Transverse colon (tissue), 4 donors: ENCODE measurements at regions not wholly inside any gene's neighbourhood (a gene's known extent, or its start where the extent isn't known, plus 50 kb on each side); places are given as distances from the start of the nearest gene placed in this dataset.

Experiments used
- DNase-seq: peaks from one replicate; pipeline ENCODE4 v3.0.0-alpha.2; 2019
- H3K27ac ChIP-seq, 4 donors: fragments of 200-600 bp; sonication (generic); 2 replicates each; pipeline ENCODE4 v1.5.1; 2016 to 2018; ENCODE audit warnings: inconsistent platforms in 4 of 4
- H3K27me3 ChIP-seq: fragments of 200-600 bp; sonication (generic); 2 replicates; pipeline ENCODE4 v1.5.1; 2017; ENCODE audit warnings: inconsistent platforms
- H3K36me3 ChIP-seq, 4 donors: fragments of 200-600 bp; sonication (generic); 2 replicates each; pipeline ENCODE4 v1.5.1; 2017 to 2019; ENCODE audit warnings: inconsistent platforms in 4 of 4
- H3K4me1 ChIP-seq, 4 donors: fragments of 200-600 bp; sonication (generic); 2 replicates each; pipeline ENCODE4 v1.5.1; 2017 to 2020; ENCODE audit warnings: inconsistent platforms in 4 of 4
- H3K4me3 ChIP-seq, 4 donors: fragments of 200-600 bp; sonication (generic); 1 replicate in 1 of 4; 2 replicates in 3 of 4; pipeline versions ENCODE4 v1.5.1 to v1.6.1; 2017 to 2019; ENCODE audit warnings: inconsistent platforms in 4 of 4
- H3K9me3 ChIP-seq, 2 donors: fragments of 200-600 bp; sonication (generic); 2 replicates each; pipeline ENCODE4 v1.5.1; 2017 to 2019; ENCODE audit warnings: inconsistent platforms in 2 of 2
- EP300 ChIP-seq: sonication (generic); formaldehyde crosslinking; IDR thresholded peaks from one replicate; pipeline ENCODE4 v1.6.1; 2017; ENCODE audit warnings: antibody characterized with exemption, low read depth
- POLR2A ChIP-seq: fragments of 450-650 bp; IDR thresholded peaks from one replicate; pipeline ENCODE4 v1.6.1; 2016; ENCODE audit warnings: antibody characterized with exemption, mild to moderate bottlenecking, moderate library complexity
- POLR2AphosphoS5 ChIP-seq, 3 donors: sonication (generic); formaldehyde crosslinking; IDR thresholded peaks; one replicate each; pipeline ENCODE4 v1.6.1; 2016; ENCODE audit warnings: antibody characterized with exemption in 3 of 3
- WGBS, 2 donors: methylation state at CpG; one replicate each; pipeline ENCODE4 v1.1.5; 2018; ENCODE audit warnings: low coverage in 1 of 2; 5-methylcytosine and 5-hydroxymethylcytosine counted together
- in situ Hi-C, 4 donors: fragments of 200-750 bp; cut with MboI; loops; one replicate each; pipeline versions ENCODE4 v1.15.0 to v1.15.1; 2017; ENCODE audit warnings: low sequenced_read_pairs in 3 of 4, low pct_ligation_motif_present in 1 of 4, low pct_unique_long_range_greater_than_20kb in 1 of 4
- intact Hi-C: fragments of 100-400 bp; cut with DNase I; formaldehyde crosslinking; loops from one replicate; pipeline ENCODE4 v1.15.1; 2023; ENCODE audit warnings: low total_unique reads
- TF ChIP-seq, protein P1 (sequence below), 5 experiments: fragments of 200-600 bp in 3 of 5; fragments of 450-650 bp in 2 of 5; sonication (generic) in 3 of 5; IDR thresholded peaks; 1 replicate in 2 of 5; 2 replicates in 3 of 5; pipeline ENCODE4 v1.5.1; 2016 to 2017; ENCODE audit warnings: antibody characterized with exemption in 5 of 5, inconsistent platforms in 3 of 5, mild to moderate bottlenecking in 2 of 5, moderate library complexity in 1 of 5

DNA sequence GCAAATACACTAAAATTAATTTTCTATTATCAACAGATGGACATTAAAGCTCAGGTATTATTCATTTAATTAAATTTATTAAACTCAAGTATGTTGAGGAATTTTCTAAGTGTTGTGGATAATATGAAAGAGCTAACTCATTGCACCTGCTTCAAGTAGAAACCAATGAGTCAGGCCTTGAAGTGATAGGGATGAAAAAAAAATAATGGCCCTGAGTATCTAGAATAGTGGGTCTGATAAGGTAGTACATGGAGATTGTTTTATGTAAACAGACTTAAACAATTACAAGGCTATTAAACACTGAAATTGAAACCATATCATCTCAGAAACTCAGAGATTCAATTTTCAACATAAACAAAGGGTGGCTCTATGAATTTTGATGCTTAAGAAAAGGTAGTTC, 857.1 kb upstream of the GBE1 start:
- intact Hi-C loops (no loop called here), in situ Hi-C loops (no loop called here)
- no peaks in the 10 kb centered on the region for H3K4me1 ChIP-seq
- no peaks in the 10 kb centered on the region for H3K9me3 ChIP-seq
- no peak overlapping the region for H3K27ac ChIP-seq
- DNase-seq = no peak
- no peak overlapping the region for H3K4me3 ChIP-seq
- no peaks in the 10 kb centered on the region for H3K36me3 ChIP-seq
- no peaks in the 10 kb centered on the region for H3K27me3 ChIP-seq
- TF ChIP-seq POLR2AphosphoS5 (IDR thresholded peaks at IDR 0.05) = no peak
- TF ChIP-seq, protein P1, sequence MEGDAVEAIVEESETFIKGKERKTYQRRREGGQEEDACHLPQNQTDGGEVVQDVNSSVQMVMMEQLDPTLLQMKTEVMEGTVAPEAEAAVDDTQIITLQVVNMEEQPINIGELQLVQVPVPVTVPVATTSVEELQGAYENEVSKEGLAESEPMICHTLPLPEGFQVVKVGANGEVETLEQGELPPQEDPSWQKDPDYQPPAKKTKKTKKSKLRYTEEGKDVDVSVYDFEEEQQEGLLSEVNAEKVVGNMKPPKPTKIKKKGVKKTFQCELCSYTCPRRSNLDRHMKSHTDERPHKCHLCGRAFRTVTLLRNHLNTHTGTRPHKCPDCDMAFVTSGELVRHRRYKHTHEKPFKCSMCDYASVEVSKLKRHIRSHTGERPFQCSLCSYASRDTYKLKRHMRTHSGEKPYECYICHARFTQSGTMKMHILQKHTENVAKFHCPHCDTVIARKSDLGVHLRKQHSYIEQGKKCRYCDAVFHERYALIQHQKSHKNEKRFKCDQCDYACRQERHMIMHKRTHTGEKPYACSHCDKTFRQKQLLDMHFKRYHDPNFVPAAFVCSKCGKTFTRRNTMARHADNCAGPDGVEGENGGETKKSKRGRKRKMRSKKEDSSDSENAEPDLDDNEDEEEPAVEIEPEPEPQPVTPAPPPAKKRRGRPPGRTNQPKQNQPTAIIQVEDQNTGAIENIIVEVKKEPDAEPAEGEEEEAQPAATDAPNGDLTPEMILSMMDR (IDR thresholded peaks at IDR 0.05) = no peak
- no peak for TF ChIP-seq EP300
- TF ChIP-seq POLR2A = no peak

- H3K4me1 ChIP-seq = no peaks in the 10 kb centered on the region
- TF ChIP-seq POLR2AphosphoS5 (IDR thresholded peaks at IDR 0.05) = no peak
- intact Hi-C loops = no loop called here
- no peaks in the 10 kb centered on the region for H3K36me3 ChIP-seq
- peaks cover 0 to 4% of the 10 kb centered on the region in 2 donors for H3K9me3 ChIP-seq
- 22 to 28% methylated on average over 1 of the region's 1 CpG for WGBS, 2 donors
- H3K27ac ChIP-seq = no peak overlapping the region
- DNase-seq = no peak
- H3K27me3 ChIP-seq = no peaks in the 10 kb centered on the region
- in situ Hi-C loops = no loop called here
- H3K4me3 ChIP-seq = no peak overlapping the region
Measured at GRCh38 chr3:82610236-82610635, 848.8 kb upstream of the GBE1 start.

DNA sequence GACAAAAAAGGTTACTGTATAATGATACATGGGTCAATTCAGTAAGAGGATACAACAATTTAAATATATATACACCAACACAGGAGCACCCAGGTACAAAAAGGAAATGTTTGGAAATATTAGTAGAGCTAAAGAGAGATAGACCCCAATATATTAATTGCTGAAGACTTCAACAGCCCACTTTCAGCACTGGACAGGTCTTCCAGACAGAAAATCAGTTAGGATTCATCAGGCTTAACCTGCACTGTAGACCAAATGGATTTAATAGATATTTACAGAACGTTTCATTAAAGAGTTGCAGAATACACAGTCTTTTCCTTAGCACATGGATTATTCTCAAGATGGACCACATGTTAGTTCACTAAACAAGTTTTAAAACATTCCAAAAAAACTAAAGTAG, 845.9 kb upstream of the GBE1 start:
- Histone ChIP-seq H3K4me3 (no peak overlapping the region), H3K4me1 (no peaks in the 10 kb centered on the region), H3K27ac (no peak overlapping the region), H3K9me3 (peaks cover 0 to 4% of the 10 kb centered on the region in 2 donors), H3K36me3 (no peaks in the 10 kb centered on the region), H3K27me3 (no peaks in the 10 kb centered on the region)
- intact Hi-C loops (no loop called here), in situ Hi-C loops (no loop called here)
- DNase-seq = no peak
- TF ChIP-seq EP300 (no peak), POLR2AphosphoS5 (IDR thresholded peaks at IDR 0.05) (no peak), POLR2A (no peak)
- TF ChIP-seq, protein P1 (IDR thresholded peaks at IDR 0.05) = no peak
- 50 to 62% methylated on average over 1 of the region's 1 CpG for WGBS, 2 donors

DNA sequence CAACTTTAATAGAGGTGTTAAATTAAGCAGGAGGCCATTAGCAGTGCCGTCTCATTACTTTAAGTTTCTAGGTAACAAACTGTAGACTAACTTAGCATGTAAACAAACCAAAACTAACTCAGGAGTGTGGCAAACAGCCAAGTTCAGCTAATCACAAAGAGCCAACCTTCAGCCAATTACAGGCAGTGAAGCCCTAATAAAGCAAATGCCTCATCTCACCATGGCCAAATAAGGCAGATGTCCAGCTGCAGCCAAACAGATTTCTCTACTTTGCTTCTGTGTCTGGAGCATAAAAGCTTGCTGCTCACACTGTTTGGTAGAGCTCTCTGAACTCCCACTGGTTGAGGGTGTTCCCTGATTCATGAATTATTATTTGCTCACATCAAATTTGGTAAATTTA, 835.4 kb upstream of the GBE1 start:
- DNase-seq = no peak
- Histone ChIP-seq H3K9me3 (peaks cover 6 to 10% of the 10 kb centered on the region in 2 donors), H3K27me3 (no peaks in the 10 kb centered on the region), H3K27ac (no peak overlapping the region), H3K4me1 (no peaks in the 10 kb centered on the region), H3K36me3 (no peaks in the 10 kb centered on the region), H3K4me3 (no peak overlapping the region)
- intact Hi-C loops (no loop called here), in situ Hi-C loops (no loop called here)
- WGBS, 2 donors = 40 to 55% methylated on average over 1 of the region's 1 CpG
- TF ChIP-seq POLR2A (no peak), EP300 (no peak), POLR2AphosphoS5 (IDR thresholded peaks at IDR 0.05) (no peak)
- TF ChIP-seq, protein P1 (IDR thresholded peaks at IDR 0.05) = no peak

- peaks cover 6 to 10% of the 10 kb centered on the region in 2 donors for H3K9me3 ChIP-seq
- in situ Hi-C loops (no loop called here), intact Hi-C loops (no loop called here)
- H3K36me3 ChIP-seq = no peaks in the 10 kb centered on the region
- H3K27ac ChIP-seq = no peak overlapping the region
- no peak for DNase-seq
- no peak overlapping the region for H3K4me3 ChIP-seq
- H3K4me1 ChIP-seq = no peaks in the 10 kb centered on the region
- 78 to 100% methylated on average over 1 to 2 of the region's 2 CpGs for WGBS, 2 donors
- no peaks in the 10 kb centered on the region for H3K27me3 ChIP-seq
- TF ChIP-seq POLR2A = no peak
- no peak for TF ChIP-seq EP300
- TF ChIP-seq POLR2AphosphoS5 (IDR thresholded peaks at IDR 0.05) = no peak
- TF ChIP-seq, protein P1 (IDR thresholded peaks at IDR 0.05) = no peak
Measured at GRCh38 chr3:82595530-82595929, 834.1 kb upstream of the GBE1 start.
